GM21825 (cell line): ENCODE measurements at regions not wholly inside any gene's neighbourhood (a gene's known extent, or its start where the extent isn't known, plus 50 kb on each side); places are given as distances from the start of the nearest gene placed in this dataset.

Source experiments
- ATAC-seq: cut with Tn5 transposase; IDR thresholded peaks from one replicate; pipeline ENCODE4 v1.9.1; 2021; ENCODE audit warnings: mild to moderate bottlenecking, moderate library complexity; ENCODE audit not compliant: unreplicated experiment

DNA sequence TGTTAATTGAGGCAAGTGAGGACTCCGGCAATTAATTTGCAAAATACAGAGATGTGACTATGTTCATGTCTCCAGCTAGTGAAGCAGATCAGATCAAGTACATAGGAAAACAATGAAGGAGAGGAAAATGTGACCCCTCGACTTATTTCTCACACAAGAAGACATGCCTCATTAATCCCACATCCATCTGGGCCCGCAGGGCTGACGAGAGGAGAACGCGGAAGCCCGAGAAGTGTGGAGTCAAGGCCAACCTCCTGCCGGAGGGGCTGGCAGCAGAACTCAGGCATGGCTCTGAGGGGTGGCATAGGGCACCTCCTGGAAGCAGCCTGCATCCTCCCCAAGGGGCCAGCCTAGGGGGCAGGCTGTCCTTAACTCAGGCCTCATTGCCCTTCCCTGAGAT lies 54.4 kb downstream of the ZNF503 start:
- ATAC-seq = no peak

DNA sequence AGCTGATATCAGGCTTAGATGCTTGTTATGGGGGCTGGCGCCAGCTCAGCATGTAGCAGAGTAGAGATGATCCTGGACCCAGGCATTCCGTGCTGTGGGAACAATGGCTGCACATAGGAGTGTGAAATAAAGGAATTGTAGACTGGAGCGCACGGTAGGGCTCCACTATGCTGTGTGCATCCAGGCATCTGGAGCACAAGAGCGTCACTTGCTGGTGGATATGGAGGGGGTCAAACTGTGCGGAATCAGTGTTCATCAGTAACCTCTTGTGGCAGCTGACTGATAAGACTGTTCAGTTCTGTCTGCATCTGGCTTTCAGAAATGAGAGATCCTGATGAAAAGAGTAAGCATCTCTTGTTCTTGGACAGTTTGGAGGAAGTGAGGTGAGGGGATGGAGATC lies 55.8 kb downstream of the ZNF503 start:
- no peak for ATAC-seq

DNA sequence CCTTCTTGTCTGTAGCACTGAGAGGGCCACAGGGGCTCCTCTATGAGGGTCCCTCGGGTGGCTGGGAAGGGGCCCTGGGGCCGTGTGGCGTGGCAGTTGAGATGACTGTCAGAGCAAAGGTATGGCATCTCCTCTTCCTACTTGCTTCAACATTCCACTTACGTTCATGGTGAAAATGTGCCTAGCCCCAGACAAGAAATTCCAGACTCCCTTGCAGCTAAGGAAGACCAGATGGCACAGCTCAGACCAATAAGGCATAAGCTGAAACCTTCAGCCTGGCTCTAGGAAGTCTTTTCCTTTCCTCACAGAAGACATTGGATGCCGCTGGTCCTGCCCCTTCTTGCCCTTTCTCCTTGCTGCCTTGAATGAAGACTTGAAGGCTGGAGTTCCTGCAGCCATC lies 57.4 kb downstream of the ZNF503 start:
- ATAC-seq = no peak

DNA sequence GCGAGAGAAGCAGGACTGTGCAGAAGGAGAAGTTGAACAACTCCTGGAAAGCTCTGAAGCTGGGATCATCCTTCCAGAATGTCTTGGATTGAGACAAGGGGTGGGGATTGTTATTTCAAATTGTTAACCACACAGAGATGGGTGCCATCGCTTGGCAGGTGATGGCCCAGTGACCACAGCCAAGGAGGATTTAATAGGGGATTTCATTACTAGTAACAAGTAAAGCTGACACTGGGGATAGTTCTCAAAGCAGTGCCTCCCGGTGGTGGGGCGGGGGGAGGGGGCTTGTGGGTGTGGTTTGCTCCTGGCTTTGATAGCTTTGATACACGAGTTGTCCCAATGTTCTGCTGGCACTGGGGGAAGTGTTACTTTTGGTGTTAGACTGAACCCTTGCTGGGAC lies 59.2 kb downstream of the ZNF503 start:
- ATAC-seq = no peak

DNA sequence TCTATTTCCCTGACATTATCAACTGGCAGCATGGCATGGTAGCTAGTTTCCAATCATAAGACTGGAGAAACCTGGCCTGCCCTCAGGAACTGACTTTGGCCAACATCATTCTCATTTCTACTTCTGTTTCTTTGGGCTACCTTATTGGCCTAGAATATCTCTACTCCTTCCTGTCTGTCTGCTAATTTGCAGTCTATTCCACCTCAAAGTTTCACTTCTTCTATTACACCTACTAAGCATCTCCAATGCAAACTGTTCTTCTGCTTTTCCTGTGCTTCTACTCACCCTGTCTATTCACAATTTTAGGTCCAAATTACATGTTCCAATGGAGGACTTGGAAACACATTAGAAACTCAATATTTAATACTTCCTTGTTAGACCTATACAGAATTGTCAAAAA lies 65.6 kb downstream of the ZNF503 start:
- ATAC-seq = peak; percentile 91

DNA sequence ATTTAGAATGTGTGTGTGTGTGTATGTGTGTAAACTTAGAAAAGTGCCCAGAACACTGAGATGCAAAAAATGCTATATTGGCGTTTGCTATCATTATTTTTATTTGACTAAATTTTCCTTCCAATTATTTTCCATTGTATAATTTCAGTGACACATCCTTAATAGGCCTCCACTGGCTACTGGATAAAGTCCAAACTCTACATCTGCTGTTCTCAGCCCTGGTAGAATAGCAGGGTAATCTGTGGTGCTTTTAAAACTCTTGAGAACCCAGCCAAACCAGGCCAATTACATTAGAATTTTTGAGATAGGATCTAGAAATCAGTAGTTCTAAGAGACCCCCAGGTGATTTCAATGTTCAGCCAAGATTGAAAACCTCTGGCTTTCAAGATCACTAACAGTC lies 66.4 kb downstream of the ZNF503 start:
- no peak for ATAC-seq

DNA sequence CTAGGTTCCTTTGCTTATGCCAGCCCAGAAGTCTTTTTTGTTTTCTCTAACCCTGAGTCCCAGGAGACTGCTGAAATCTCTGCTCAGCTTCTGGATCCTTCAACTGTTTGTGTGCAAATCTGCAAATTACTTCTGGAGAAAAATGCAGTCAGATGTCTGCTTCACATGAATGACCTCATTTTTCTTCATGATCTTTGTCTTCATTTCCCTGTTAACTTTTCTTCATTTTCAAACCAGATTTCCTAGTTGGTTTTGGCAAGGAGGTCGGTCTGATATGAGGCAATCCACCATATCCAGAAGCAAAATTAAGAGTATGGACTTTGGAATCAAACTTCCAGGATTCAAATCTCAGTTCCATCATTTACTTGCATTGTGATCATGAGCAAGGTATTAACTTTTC lies 66.8 kb downstream of the ZNF503 start:
- no peak for ATAC-seq

DNA sequence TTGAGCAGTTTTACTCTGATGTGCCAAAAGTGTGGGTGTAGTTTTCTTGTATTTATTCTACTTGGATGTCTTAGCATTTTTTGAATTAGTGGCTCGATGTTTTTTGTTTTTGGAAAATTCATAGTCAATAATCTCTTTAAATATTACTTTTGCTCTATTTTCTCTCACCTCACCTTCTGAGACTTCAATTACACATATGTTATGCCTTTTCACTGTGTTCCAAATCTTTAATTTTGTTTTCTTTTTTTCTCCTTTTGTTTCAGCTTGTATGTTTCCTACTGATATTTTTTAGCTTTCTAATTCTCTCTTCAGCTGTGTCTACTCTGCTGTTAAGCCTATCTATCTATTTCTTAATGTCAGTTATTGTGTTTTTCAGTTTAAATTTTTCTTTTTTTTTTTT lies 69.5 kb downstream of the ZNF503 start:
- no peak for ATAC-seq

DNA sequence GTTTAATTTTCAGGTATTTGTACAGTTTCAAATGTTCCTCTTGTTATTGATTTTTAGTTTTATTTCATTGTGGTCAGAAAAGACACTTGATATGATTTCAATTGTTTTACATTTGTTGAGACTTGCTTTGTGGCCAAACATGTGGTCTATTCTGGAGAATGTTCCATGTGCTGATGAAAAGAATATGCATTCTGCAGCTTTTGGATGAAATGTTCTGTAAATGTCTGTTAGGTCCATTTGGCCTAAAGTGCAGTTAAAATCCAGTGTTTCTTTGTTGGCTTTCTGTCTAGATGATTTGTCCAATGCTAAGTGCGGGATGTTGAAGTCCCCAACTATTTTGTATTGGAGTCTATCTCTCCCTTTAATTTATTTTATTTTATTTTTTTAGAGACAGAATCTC lies 70.5 kb downstream of the ZNF503 start:
- ATAC-seq = no peak

DNA sequence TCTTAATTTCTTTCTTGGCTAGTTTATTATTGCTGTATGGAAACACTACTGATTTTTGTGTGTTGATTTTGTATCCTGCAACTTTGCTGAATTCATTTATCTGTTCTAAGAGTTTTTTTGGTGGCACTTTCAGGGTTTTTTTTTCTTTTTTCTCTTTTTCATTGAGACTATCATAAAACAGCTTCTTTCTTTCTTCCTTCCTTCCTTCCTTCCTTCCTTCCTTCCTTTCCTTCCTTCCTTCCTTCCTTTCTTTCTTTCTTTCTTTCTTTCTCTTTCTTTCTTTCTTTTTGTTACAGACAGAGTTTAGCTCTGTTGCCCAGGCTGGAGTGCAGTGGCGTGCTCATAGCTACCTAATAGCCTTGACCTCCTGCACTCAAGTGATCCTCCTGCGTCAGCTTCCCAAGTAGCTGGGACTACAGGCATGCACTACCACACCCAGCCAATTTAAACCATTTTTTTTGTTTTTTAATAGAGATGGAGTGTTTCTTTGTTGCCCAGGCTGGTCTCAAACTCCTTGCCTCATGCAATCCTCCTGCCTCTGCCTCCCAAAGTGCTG lies 72.3 kb downstream of the ZNF503 start:
- no peak for ATAC-seq

DNA sequence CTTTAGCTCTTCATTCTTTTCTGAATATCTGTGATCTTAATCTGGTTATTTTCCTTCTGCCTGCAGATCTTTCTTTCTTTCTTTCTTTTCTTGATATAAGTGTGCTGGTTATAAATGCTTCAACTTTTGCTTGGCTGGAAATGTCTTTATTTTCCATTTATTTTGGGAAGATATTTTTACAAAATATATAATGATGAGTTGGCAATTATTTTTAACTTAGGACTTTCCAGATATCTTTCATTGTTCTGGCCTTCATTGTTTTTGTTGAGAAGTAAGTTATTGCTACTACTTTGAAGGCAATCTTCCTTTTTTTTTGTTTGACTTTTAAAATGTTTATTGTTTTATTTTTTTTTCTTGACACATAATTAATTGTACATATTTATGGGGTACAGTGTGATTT lies 75.3 kb downstream of the ZNF503 start:
- ATAC-seq = no peak

DNA sequence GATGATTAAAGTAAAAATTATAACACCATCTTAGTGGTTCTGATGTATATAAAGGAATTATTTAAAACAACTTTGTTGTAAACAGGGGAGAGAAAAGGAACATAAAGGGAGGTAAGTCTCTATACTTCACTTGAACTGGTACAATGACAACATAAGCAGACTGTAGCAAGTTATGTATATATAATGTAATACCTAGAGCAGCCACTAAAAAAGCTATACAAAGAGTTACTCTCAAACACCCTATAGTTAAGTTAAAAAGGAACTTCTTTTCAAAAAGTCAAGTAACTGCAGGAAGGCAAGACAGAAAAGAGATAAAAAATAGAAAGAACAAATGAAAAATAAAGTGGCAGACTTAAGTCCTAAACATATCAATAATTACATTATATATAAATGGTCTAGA lies 82.3 kb downstream of the ZNF503 start:
- ATAC-seq = no peak

DNA sequence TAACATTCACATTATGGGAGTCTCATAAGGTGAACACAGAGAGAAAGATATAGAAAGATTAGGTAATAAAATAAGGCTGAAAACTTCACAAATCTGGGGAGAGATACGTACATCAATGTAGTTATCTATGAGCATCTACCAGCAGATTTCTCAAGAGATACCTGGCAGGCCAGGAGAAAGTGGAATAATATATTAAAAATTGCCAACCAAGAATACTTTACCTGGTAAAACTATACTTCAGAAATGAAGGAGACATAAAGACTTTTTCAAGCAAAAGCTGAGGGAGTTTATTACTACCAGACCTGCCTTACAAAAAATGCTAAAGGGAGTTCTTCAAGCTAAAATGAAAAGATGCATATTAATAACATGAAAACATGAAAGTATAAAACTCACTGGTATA lies 78.8 kb upstream of the COMTD1 start:
- no peak for ATAC-seq

DNA sequence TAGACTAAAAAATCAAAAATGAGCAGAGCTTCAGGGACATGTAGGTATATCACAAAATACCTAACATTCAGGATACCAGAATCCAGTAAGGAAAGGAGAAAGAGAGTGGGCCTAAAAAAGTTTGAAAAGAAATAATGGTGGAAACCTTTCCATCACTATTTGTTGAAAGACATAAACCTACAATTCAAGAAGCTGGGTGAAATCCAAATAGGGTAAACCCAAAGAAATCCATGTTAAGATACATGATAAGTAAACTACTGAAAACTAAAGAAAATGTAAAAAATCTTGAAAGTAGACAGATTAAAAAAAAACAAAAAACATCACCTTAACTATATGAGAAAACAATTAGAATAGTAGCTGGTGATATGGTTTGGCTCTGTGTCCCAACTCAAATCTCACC lies 76.7 kb upstream of the COMTD1 start:
- ATAC-seq = no peak

DNA sequence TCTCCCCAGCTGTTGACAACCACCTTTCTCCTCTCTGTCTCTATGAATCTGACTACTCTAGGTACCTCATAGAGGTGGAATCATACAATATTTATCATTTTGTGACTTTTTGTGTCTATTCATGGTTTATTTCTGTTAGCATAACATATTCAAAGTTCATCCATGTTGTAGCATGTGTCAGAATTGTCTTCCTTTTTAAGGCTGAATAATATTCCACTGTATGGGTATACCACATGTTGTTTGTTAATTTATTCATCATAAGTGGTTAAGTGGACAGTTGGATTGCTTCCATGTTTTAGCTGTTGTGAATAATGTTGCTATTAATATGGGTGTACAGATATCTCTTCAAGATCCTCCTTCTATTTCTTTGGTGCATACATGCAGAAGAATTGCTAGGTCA lies 69.9 kb upstream of the COMTD1 start:
- ATAC-seq = no peak

DNA sequence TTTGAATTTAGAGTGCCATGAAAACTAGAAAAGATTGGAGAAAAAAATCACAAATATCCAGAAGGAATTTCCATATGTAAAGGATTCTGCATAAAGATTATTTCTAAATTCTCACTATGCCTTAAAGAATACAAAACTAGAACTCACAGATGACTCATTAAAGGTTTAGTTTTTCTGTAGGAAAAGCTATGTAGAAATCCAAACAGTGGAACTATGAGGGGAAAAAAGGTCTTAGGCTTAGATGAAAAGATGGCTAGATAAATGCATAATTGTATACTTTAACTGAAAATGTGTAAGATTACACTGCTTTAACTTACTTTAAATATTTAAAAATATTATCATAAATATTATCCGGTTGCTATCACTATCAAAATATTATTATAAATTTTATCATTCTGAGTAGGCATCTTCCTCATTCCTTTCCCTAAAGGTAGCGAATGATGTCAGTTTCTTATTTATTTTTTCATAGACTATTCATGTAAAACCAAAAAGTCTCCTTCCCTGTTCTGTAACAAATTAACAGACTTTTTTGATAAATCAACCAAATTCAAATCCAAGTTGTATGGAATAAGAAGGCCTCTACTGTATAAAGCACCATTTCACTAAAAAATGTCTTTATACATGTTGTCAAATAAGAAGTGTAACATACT lies 69.1 kb upstream of the COMTD1 start:
- ATAC-seq = no peak

DNA sequence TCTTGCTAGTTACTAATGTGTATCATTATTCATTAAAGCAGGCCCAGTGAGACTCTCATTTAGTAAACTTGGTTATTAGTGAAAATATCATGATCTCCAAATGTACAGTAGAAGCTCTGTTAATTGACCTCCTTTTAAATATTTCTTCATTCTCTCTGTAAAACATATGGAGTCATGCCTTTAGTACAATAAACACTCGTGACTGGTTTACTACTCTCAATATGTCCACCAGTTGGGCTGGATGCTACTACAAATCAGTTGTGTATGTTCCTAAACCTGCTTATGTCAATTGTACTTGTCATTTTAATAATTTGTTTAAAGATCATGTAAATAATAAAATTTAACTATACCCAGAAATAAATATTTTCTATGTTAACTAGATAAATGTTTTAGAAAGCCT lies 68.6 kb upstream of the COMTD1 start:
- ATAC-seq = no peak

DNA sequence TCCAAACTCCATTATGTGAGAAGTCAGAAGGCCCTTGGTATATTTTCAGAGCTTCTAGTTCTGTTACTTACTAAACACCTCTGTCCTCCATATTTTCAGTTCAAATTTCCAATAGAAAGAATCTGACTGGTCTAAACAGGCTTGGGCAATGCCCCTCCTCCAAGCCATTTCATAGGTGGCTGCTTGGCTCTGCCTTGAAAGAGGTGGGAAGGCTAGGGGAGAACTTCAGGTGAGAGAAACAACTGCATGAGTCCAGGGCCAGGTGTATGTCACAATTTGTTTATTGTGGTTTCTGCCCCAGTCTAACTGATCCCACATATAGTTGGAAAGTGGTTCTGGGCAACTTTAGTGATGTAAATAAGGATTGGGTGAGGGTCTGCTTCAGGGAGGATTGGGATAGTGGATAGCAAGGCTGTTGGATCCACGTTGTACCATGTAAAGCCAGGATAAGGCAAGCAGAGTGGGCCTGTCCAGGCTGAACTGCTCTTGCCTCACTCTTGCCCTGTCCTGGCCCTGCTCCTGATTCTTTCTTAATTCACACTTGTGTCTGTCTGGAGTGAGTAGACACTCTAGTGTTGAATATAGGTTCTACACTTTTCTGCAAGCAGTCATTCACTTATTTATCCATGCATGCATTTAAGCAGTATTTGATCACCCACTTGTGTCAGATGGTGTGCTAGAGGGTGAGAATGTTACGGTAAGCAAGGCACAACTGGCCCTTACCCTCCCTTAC lies 67.5 kb upstream of the COMTD1 start:
- no peak for ATAC-seq

DNA sequence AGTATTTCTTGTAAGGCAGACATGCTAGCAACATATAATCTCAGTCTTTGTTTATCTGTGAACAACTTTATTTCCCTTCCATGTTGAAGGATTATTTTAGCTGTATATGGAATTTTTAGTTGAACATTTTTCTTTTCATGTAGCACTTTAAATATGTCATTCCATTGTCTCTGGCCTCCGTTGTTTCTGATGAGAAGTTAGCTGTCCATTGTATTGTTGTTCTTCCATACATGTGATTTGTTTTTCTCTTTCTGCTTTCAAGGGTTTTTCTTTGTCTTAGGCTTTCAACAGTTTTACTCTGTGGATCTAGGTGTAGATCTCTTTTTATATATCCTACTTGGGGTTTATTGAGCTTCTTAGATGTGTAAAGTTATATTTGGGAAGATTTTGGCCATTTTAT lies 66.3 kb upstream of the COMTD1 start:
- no peak for ATAC-seq

DNA sequence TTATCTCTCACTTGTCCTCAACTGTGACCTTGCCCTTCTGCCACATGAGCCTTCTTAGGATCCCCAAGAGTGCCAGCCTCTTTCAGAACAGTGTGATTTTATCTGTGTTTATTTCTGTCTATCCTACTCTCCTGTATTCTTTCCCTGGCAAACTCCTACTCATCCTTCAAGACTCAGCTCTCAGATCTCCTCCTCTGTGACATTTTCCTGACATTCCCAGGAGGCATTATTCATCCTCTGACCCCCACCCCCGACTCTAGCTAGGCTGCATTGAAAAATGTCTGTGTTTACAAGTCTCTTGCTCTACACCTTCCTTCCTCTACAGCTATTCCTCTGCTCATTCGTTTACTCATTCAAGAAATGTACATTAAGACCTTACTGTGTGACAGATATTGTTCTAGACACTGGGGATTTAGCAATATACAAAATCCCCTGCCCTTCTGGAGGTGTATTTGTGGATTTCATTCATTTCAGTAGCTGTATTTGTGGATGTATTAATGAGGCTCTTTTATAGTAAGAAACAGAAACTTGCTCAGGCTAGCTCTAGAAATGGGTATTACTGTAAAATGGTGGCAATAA lies 61.4 kb upstream of the COMTD1 start:
- ATAC-seq = no peak

DNA sequence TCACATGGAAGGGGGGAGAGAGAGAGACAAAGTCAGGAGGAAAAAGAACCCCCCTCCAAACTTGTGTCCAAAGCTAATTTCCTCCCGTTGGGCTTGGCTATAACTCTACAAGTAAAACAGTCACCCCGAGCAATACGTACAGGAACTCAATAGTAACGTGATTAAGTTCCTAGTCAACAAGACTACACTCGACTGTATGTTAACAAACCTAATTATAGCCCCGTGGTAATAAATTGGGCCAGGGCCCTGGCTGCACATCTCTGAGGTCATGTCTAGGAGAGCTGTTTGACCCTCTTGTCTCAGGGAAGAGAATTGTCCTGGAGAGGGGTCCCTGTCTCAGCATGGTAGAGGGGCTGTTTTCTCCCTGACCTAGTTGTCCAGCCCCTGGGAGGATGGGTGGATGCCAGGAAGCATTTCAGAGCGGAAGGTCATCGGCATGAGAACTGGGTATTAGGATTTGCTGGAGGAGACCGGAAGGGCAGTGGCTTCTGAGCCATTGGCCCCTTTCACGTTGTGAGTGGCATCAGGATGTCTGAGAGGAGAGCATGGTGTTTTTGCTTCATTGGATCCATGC lies 60.2 kb upstream of the COMTD1 start:
- no peak for ATAC-seq
